PFSK-1 (cell line): ENCODE measurements at regions not wholly inside any gene's neighbourhood (a gene's known extent, or its start where the extent isn't known, plus 50 kb on each side); places are given as distances from the start of the nearest gene placed in this dataset.

ENCODE experiments used
- FOXP2 ChIP-seq: optimal IDR thresholded peaks from 2 replicates; pipeline ENCODE3; 2011; ENCODE audit warnings: borderline replicate concordance, control low read depth, inconsistent platforms; ENCODE audit not compliant: insufficient read depth; ENCODE audit errors: extremely low read length, extremely low read depth
- POLR2AphosphoS5 ChIP-seq: IDR thresholded peaks from 2 replicates; pipeline ENCODE4 v1.6.1; 2012; ENCODE audit warnings: low read depth, mild to moderate bottlenecking, control low read depth, low read length, moderate library complexity
- REST ChIP-seq, 2 experiments: IDR thresholded peaks; 2 replicates each; pipeline versions ENCODE4 v1.6.1 to v1.8.0; 2011 to 2012; ENCODE audit warnings: low read depth in 2 of 2, low read length in 2 of 2, control low read depth in 1 of 2, inconsistent platforms in 1 of 2, mild to moderate bottlenecking in 1 of 2, moderate library complexity in 1 of 2; ENCODE audit not compliant: insufficient read depth in 1 of 2
- SIN3A ChIP-seq: IDR thresholded peaks from 2 replicates; pipeline ENCODE4 v1.6.1; 2012; ENCODE audit warnings: mild to moderate bottlenecking, low read length, moderate library complexity, borderline replicate concordance; ENCODE audit not compliant: insufficient read depth
- TAF1 ChIP-seq: IDR thresholded peaks from 2 replicates; pipeline ENCODE4 v1.6.1; 2012; ENCODE audit warnings: low read length, control low read depth, borderline replicate concordance; ENCODE audit not compliant: insufficient read depth

GRCh38 chr7:26051021-26051420 lies 101.0 kb upstream of the NFE2L3 start:
- TF ChIP-seq SIN3A (no peak), TAF1 (no peak), FOXP2 (no peak), POLR2AphosphoS5 (no peak), REST (IDR thresholded peaks at IDR 0.05; ENCODE audit: insufficient read depth in 1 of 2, low read depth in 2 of 2, low read length in 2 of 2) (no peak)

GRCh38 chr7:26052706-26053105 lies 99.3 kb upstream of the NFE2L3 start:
- no peak for TF ChIP-seq POLR2AphosphoS5
- TF ChIP-seq TAF1, result no peak
- no peak for TF ChIP-seq SIN3A
- TF ChIP-seq REST (IDR thresholded peaks at IDR 0.05; ENCODE audit: insufficient read depth in 1 of 2, low read depth in 2 of 2, low read length in 2 of 2), result no peak
- no peak for TF ChIP-seq FOXP2

GRCh38 chr7:26054386-26054785 lies 97.6 kb upstream of the NFE2L3 start:
- TF ChIP-seq FOXP2 (no peak), TAF1 (no peak), SIN3A (no peak), REST (IDR thresholded peaks at IDR 0.05; ENCODE audit: insufficient read depth in 1 of 2, low read depth in 2 of 2, low read length in 2 of 2) (no peak), POLR2AphosphoS5 (no peak)

GRCh38 chr7:26055241-26055640 lies 96.8 kb upstream of the NFE2L3 start:
- TF ChIP-seq FOXP2 (no peak), SIN3A (no peak), POLR2AphosphoS5 (no peak), REST (IDR thresholded peaks at IDR 0.05; ENCODE audit: insufficient read depth in 1 of 2, low read depth in 2 of 2, low read length in 2 of 2) (no peak), TAF1 (no peak)
